ENCODE measurements at regions not wholly inside any gene's neighbourhood (a gene's known extent, or its start where the extent isn't known, plus 50 kb on each side); places are given as distances from the start of the nearest gene placed in this dataset.

DNA sequence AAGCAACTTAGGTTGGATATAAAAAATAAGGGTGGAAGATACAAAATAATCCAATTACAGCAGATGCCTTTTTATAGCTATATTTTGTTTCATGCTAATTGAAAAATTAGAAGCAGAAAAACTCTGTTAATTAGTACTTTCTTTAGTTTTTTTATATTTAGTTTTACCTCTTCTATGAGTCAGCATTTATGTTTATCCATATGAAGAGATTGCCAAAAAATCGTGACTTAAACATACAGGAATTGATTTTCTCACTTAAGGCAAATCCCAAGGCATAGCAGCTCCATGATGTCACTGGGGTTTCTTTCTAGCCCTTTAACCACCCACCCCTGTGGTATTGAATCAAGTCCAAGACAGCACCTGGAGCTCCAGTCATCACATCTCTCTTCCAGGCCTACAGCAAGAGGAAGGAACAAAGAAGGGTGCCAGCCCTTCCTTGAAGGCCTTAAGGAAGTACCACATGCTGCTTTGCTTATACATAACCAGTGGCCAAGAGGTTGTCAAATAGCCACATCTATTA is 365.8 kb upstream of the TENM3 start:
- TF ChIP-seq, protein P1, sequence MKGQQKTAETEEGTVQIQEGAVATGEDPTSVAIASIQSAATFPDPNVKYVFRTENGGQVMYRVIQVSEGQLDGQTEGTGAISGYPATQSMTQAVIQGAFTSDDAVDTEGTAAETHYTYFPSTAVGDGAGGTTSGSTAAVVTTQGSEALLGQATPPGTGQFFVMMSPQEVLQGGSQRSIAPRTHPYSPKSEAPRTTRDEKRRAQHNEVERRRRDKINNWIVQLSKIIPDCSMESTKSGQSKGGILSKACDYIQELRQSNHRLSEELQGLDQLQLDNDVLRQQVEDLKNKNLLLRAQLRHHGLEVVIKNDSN (IDR thresholded peaks at IDR 0.05; ENCODE audit: borderline replicate concordance, extremely low read length, insufficient read depth, low read depth, low read length): no peak
- TF ChIP-seq E2F4 (IDR thresholded peaks at IDR 0.05; ENCODE audit: low read depth, low read length) (no peak), CTCF (IDR thresholded peaks at IDR 0.05 in 2 of 3, conservative IDR thresholded peaks at IDR 0.05 in 1 of 3; ENCODE audit: control insufficient read depth in 2 of 3, extremely low read depth in 1 of 3, insufficient read depth in 1 of 3, low read depth in 3 of 3, low read length in 3 of 3) (no peak)

Data from GM12878 (cell line).